ENCODE measurements at regions not wholly inside any gene's neighbourhood (a gene's known extent, or its start where the extent isn't known, plus 50 kb on each side); places are given as distances from the start of the nearest gene placed in this dataset.

GRCh38 chr16:51900221-51900780 lies 646.6 kb downstream of the TOX3 start:
- Mint-ChIP-seq H3K27ac (no peak overlapping the region), H3K4me1 (ENCODE audit: low read depth) (no peaks in the 10 kb centered on the region), H3K27me3 (no peaks in the 10 kb centered on the region), H3K36me3 (ENCODE audit: low read depth) (no peaks in the 10 kb centered on the region), H3K9me3 (peaks cover 21% of the 10 kb centered on the region), H3K4me3 (no peak overlapping the region)
- DNase-seq: no peak

DNA sequence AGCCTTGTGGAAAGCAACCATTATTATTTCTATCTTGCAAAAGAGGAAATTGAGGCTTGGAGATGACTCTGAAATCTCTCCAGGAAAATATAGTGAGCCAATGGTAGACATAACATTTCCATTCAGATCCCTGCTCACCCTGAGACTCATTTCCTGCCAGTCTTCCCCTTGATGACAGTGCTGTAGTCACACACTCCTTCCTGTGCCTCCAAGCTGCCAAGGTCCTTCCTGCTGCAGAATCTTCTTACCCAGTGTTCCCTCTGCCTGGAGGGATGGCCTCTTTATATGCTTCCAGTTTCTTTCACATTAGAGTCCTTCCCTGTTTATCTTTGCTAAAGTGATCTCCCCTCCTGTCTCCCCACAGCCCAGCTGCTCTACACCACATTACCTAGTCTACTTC lies 648.1 kb downstream of the TOX3 start:
- Mint-ChIP-seq H3K27ac (no peak overlapping the region), H3K27me3 (no peaks in the 10 kb centered on the region), H3K4me1 (ENCODE audit: low read depth) (no peaks in the 10 kb centered on the region), H3K36me3 (ENCODE audit: low read depth) (no peaks in the 10 kb centered on the region), H3K9me3 (peaks cover 19% of the 10 kb centered on the region), H3K4me3 (no peak overlapping the region)
- no peak for DNase-seq

DNA sequence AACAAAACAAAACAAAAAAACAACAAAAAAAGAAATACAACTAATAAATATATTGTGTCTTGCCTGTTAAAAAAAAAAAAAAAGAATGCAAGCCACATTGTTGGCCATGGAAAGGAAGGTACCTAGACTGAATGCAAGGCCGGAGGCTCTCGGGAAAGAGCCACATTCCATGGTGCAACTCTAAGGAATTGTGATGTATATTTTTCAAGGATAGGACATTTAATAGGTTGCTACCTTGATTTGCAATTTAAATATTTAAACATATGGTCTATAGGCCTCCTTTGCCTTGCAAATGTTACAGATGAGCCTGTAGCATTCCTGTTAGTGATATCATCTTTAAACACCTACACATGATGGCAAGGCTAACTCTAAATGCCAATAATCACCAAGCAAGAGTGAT lies 650.9 kb downstream of the TOX3 start:
- no peak overlapping the region for H3K27ac Mint-ChIP-seq
- H3K4me1 Mint-ChIP-seq (ENCODE audit: low read depth): no peaks in the 10 kb centered on the region

DNA sequence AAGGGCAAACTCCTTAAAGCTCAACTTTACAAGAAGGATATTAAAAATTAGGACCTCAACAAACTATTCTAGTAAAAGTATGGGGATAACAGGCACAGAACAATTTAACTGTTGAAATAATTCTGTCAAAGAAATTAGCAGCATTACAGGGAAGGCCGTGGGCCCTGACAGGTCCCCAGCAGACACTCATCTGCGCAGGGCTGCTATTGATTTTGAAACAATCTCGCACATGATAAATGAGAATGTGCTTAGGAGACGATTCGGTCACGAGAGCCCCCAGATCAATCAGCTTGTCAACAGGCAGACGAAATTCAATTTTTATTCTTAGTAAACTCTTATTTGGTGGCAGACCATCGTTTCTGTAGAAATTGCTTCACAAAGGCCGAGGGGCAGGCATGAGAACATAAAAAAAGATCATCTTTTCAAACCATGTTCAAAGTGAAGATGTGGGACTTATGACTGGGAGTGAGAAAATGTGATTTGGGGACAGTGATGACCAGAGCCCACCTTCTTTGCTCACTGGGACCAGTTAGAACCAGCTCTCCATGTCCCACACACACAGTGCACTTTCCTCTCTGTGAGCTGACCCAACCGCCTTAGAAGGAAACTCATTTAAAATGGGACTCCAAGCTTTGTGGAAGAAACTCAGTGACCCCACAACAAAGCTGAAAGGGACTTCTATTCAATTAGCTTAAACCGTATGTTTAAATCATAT lies 654.5 kb downstream of the TOX3 start:
- no peak for DNase-seq
- Mint-ChIP-seq H3K27ac (no peak overlapping the region), H3K9me3 (peaks cover 19% of the 10 kb centered on the region), H3K36me3 (ENCODE audit: low read depth) (no peaks in the 10 kb centered on the region), H3K4me3 (no peak overlapping the region), H3K27me3 (no peaks in the 10 kb centered on the region), H3K4me1 (ENCODE audit: low read depth) (no peaks in the 10 kb centered on the region)

More for the DNA sequence above, 650.9 kb downstream of the TOX3 start:
- Mint-ChIP-seq H3K9me3 (peaks cover 23% of the 10 kb centered on the region), H3K36me3 (ENCODE audit: low read depth) (no peaks in the 10 kb centered on the region), H3K27me3 (no peaks in the 10 kb centered on the region), H3K4me3 (no peak overlapping the region)
- no peak for DNase-seq

- DNase-seq: no peak
- H3K4me3 Mint-ChIP-seq: no peak overlapping the region
- no peaks in the 10 kb centered on the region for H3K36me3 Mint-ChIP-seq (ENCODE audit: low read depth)
- H3K9me3 Mint-ChIP-seq: peaks cover 12% of the 10 kb centered on the region
- H3K27ac Mint-ChIP-seq: no peak overlapping the region
- H3K27me3 Mint-ChIP-seq: no peaks in the 10 kb centered on the region
- H3K4me1 Mint-ChIP-seq (ENCODE audit: low read depth): no peaks in the 10 kb centered on the region
These were observed 658.4 kb downstream of the TOX3 start for GRCh38 chr16:51888534-51888933.

GRCh38 chr16:51888016-51888415 lies 658.9 kb downstream of the TOX3 start:
- no peaks in the 10 kb centered on the region for H3K36me3 Mint-ChIP-seq (ENCODE audit: low read depth)
- no peaks in the 10 kb centered on the region for H3K4me1 Mint-ChIP-seq (ENCODE audit: low read depth)
- H3K4me3 Mint-ChIP-seq: no peak overlapping the region
- H3K9me3 Mint-ChIP-seq: peaks cover 7% of the 10 kb centered on the region
- no peak for DNase-seq
- no peaks in the 10 kb centered on the region for H3K27me3 Mint-ChIP-seq
- H3K27ac Mint-ChIP-seq: no peak overlapping the region

DNA sequence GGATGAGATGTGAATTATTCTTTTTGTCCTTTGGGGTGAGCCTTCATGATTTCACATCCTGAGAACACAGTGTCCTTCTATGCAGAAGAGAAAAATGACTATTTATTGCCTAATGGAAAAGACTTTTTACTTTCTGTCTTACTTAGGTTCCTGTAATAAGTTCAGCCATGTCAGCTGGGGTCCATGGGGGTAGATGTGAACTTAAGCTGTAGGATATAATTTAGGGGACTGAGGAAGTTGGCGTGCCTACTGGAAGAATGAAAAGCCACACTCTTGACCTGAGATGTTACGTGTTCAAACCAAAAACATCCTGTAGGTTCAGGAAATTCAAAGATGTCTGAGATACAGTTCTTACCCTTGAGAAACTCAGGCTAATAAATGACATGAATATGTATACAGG lies 660.5 kb downstream of the TOX3 start:
- Mint-ChIP-seq H3K4me3 (no peak overlapping the region), H3K9me3 (peaks cover 10% of the 10 kb centered on the region), H3K27ac (no peak overlapping the region), H3K36me3 (ENCODE audit: low read depth) (no peaks in the 10 kb centered on the region), H3K27me3 (no peaks in the 10 kb centered on the region), H3K4me1 (ENCODE audit: low read depth) (no peaks in the 10 kb centered on the region)
- no peak for DNase-seq

DNA sequence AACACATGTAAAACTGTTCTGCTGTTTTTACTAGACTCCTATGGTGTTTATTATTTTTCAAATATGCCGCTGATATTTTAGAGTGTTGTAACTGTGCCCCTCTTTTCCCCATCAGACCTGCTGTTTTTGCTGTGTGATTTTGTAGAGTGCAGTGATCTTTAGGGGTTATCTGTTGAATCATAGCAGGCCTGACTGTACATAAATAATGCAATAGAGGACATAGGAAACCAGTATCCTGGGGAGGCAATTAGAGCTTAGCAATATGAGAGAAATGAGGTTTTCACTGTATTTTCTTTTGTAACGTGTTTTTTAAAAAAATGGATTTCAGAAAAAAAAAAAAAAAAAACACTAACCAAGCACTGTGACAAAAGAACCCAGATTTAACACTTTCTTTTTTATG lies 662.2 kb downstream of the TOX3 start:
- H3K27ac Mint-ChIP-seq: no peak overlapping the region
- peaks cover 12% of the 10 kb centered on the region for H3K9me3 Mint-ChIP-seq
- H3K4me3 Mint-ChIP-seq: no peak overlapping the region
- no peak for DNase-seq
- H3K36me3 Mint-ChIP-seq (ENCODE audit: low read depth): no peaks in the 10 kb centered on the region
- H3K4me1 Mint-ChIP-seq (ENCODE audit: low read depth): no peaks in the 10 kb centered on the region
- no peaks in the 10 kb centered on the region for H3K27me3 Mint-ChIP-seq

DNA sequence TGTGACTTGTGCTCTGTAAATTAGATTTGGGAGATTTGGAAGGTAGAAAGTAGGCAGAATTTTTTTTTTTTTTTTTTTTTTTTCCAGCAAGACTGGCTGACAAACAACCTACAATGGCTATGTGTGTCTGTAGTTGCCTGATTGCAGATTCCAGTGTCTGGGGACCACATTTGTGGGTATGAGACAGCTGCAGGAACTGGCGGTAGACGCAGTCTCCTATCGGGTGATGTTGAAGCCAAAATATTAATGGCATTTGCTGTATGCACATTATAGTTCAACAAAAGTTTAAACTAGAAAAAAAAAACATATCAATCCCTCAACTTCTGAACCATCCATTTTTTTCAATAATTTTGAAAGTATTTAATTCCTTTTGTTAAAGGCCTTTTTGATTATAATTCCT lies 665.2 kb downstream of the TOX3 start:
- Mint-ChIP-seq H3K4me3 (no peak overlapping the region), H3K4me1 (ENCODE audit: low read depth) (no peaks in the 10 kb centered on the region), H3K27me3 (no peaks in the 10 kb centered on the region), H3K9me3 (peaks cover 12% of the 10 kb centered on the region), H3K27ac (no peak overlapping the region), H3K36me3 (ENCODE audit: low read depth) (no peaks in the 10 kb centered on the region)
- no peak for DNase-seq

DNA sequence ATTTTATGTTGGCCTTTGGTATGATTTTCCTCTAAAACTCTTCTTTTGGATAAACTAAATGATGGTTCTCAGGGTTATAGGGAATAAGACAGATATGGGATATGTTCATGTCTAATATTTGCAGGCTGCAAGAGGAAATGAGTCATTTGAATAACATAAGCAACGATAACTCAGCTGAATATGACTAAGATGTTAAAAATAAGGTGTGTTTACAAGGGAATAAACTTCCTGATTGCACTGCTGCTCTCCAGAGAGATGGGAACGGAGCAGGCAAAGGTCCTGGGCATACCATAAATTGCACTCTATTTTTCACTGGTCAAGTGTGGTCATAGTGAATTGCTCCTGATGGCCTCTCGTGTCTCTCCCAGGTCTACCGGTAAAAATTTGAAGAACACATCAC lies 666.2 kb downstream of the TOX3 start:
- Mint-ChIP-seq H3K9me3 (peaks cover 12% of the 10 kb centered on the region), H3K27ac (no peak overlapping the region), H3K27me3 (no peaks in the 10 kb centered on the region), H3K4me1 (ENCODE audit: low read depth) (no peaks in the 10 kb centered on the region), H3K4me3 (no peak overlapping the region), H3K36me3 (ENCODE audit: low read depth) (no peaks in the 10 kb centered on the region)
- DNase-seq: no peak

DNA sequence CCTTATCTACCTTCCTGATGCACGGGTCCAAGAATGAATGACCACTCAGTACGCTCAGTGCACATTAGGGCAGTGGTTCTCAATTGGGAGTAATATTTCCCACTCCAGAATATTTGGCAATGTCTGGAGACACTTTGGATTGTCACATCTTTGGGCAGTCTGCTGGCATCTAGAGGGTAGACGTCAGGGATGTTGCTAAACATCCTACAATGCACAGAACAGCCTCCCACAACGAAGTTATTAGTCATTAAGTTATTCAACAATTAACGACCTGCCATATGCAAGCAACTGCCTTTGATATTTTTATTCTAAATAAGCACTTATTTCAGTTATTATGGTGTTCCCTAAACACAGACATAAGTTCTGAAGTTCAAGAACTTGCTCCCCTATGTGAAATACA lies 669.3 kb downstream of the TOX3 start:
- H3K27ac Mint-ChIP-seq: no peak overlapping the region
- no peak for DNase-seq
- no peak overlapping the region for H3K4me3 Mint-ChIP-seq
- no peaks in the 10 kb centered on the region for H3K36me3 Mint-ChIP-seq (ENCODE audit: low read depth)
- H3K9me3 Mint-ChIP-seq: peaks cover 13% of the 10 kb centered on the region
- H3K27me3 Mint-ChIP-seq: no peaks in the 10 kb centered on the region
- H3K4me1 Mint-ChIP-seq (ENCODE audit: low read depth): no peaks in the 10 kb centered on the region

DNA sequence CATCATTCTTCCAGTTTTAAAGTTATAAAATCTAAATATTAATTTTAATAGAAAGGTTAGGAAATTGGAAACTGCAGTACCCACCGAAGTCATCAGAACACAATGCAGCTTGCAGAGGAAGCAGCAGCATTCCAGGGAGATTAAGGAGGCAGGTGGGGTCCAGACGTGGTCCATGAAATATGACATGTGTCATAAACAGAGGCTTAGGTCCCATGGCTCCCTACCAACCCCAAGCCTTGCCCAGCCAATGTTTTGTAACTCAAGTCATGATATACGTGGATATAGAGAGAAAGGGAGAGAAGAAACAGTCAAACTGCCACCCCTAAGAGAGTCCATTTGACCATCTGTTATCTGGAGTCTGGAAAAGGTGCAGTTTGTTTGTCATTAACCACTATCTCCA lies 670.0 kb downstream of the TOX3 start:
- Mint-ChIP-seq H3K27me3 (no peaks in the 10 kb centered on the region), H3K4me1 (ENCODE audit: low read depth) (no peaks in the 10 kb centered on the region), H3K36me3 (ENCODE audit: low read depth) (no peaks in the 10 kb centered on the region), H3K9me3 (peaks cover 11% of the 10 kb centered on the region), H3K4me3 (no peak overlapping the region), H3K27ac (no peak overlapping the region)
- DNase-seq: no peak

DNA sequence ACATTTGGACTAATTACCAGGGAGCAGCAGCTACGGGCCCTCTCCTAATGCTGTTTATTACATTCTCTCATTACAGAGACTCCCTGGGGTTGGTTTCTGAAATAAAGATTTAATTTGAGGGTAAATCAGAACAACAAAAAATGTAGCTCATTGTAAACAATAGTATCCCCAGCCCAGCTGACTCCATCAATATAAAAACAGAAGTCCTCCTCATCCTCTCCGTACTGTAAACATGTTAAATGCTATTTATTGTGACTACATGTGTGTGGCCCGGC lies 670.4 kb downstream of the TOX3 start:
- no peak for DNase-seq
- no peaks in the 10 kb centered on the region for H3K4me1 Mint-ChIP-seq (ENCODE audit: low read depth)

DNA sequence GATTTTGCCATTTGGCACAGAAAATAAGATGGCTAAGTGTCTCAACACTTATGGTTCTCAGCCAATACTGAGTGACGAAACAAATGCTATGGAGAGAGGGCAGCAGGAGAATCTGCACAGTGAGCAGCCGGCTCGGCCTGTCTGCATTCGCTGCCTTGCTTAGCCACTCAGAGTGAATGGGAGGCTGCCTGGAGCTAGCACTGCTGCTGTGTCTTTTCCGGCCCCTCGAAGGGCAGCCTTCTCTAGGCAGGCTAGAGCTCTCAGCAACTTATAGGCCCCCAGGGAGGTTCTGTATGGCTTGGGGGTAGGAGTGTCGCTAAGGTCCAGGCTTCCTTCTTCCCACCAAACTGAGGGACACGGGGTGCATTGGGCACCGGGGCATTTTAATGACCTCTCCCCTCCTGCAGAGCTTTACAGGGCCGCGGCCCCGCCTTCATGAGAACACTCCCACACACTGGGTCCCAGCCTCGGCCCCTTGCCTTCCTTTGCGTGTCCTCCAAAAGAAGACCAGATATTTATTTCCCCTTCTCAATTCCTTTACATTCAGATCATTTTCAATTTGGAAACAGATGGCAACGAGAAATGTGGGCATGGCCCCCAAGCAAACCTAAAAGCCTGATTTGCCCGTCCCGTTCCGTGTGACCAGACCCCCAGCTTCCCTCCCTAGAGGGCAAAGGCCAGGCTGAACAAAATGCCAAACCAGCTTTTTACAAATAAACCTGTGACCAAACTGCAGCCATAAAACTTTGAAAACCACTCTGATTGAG lies 670.9 kb downstream of the TOX3 start:
- no peaks in the 10 kb centered on the region for H3K4me1 Mint-ChIP-seq (ENCODE audit: low read depth)
- no peak overlapping the region for H3K27ac Mint-ChIP-seq
- no peak for DNase-seq
- H3K9me3 Mint-ChIP-seq: peaks cover 11% of the 10 kb centered on the region
- no peak overlapping the region for H3K4me3 Mint-ChIP-seq
- no peaks in the 10 kb centered on the region for H3K27me3 Mint-ChIP-seq
- no peaks in the 10 kb centered on the region for H3K36me3 Mint-ChIP-seq (ENCODE audit: low read depth)

More for the DNA sequence above, 670.4 kb downstream of the TOX3 start:
- Mint-ChIP-seq H3K36me3 (ENCODE audit: low read depth) (no peaks in the 10 kb centered on the region), H3K4me3 (no peak overlapping the region), H3K27me3 (no peaks in the 10 kb centered on the region), H3K27ac (no peak overlapping the region), H3K9me3 (peaks cover 11% of the 10 kb centered on the region)

DNA sequence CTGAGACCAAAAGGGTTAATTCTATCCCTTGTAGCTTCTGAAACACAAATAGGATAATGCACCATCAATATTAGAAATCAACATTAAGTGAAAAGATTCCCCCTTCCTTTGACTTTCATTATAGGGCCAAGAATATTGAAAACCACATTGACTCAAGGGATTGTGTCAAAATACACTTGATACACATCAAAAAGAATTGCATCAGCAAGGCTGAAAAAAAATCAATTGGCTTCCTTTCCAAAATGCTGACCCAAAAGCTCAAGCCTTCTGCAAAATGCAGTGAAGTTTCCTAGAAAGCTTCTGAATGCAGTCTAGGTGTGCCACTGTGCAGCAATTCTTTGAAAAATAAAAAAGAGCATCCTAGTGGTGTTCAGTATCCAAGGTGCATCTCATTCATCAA lies 674.4 kb downstream of the TOX3 start:
- H3K27me3 Mint-ChIP-seq: no peaks in the 10 kb centered on the region

More for the DNA sequence above, 674.4 kb downstream of the TOX3 start:
- H3K4me3 Mint-ChIP-seq: no peak overlapping the region
- H3K9me3 Mint-ChIP-seq: peaks cover 11% of the 10 kb centered on the region
- no peaks in the 10 kb centered on the region for H3K36me3 Mint-ChIP-seq (ENCODE audit: low read depth)
- no peak overlapping the region for H3K27ac Mint-ChIP-seq
- no peaks in the 10 kb centered on the region for H3K4me1 Mint-ChIP-seq (ENCODE audit: low read depth)
- no peak for DNase-seq
